Astrocyte (in vitro differentiated cells and primary cell): ENCODE measurements at regions not wholly inside any gene's neighbourhood (a gene's known extent, or its start where the extent isn't known, plus 50 kb on each side); places are given as distances from the start of the nearest gene placed in this dataset.

Experiments
- DNase-seq: peaks from one replicate; pipeline ENCODE4 v3.0.0-alpha.2; 2010; ENCODE audit warnings: low read depth
- FAIRE-seq: peaks from 2 replicates; lab custom pipeline; 2011; peaks lifted over from hg19 to GRCh38; lab: Jason Lieb, UNC
- H2AFZ ChIP-seq: 2 replicates; pipeline ENCODE4 v1.6.0; 2012; ENCODE audit warnings: low read depth, low read length, inconsistent platforms
- H3K27ac ChIP-seq: 2 replicates; pipeline ENCODE4 v1.5.1; 2011; ENCODE audit warnings: low read depth, low read length, inconsistent platforms
- H3K27me3 ChIP-seq: 2 replicates; pipeline ENCODE4 v1.6.0; 2011; ENCODE audit warnings: low read length, inconsistent platforms; ENCODE audit not compliant: insufficient read depth
- H3K36me3 ChIP-seq: 2 replicates; pipeline ENCODE4 v1.5.1; 2011; ENCODE audit warnings: low read length, inconsistent platforms; ENCODE audit not compliant: insufficient read depth
- H3K4me1 ChIP-seq: 2 replicates; pipeline ENCODE4 v1.5.1; 2011; ENCODE audit warnings: low read length, inconsistent platforms; ENCODE audit not compliant: insufficient read depth
- H3K4me2 ChIP-seq: 2 replicates; pipeline ENCODE4 v1.6.0; 2012; ENCODE audit warnings: low read length, inconsistent platforms
- H3K4me3 ChIP-seq: 2 replicates; pipeline ENCODE4 v1.5.1; 2011; ENCODE audit warnings: low read depth, mild to moderate bottlenecking, low read length, inconsistent platforms; ENCODE audit not compliant: insufficient read depth
- H3K79me2 ChIP-seq: 2 replicates; pipeline ENCODE4 v1.6.0; 2012; ENCODE audit warnings: mild to moderate bottlenecking, low read length, inconsistent platforms; ENCODE audit not compliant: insufficient read depth
- H3K9ac ChIP-seq: 2 replicates; pipeline ENCODE4 v1.6.0; 2012; ENCODE audit warnings: mild to moderate bottlenecking, low read length, inconsistent platforms
- H3K9me3 ChIP-seq: 2 replicates; pipeline ENCODE4 v1.5.1; 2012; ENCODE audit warnings: low read depth, mild to moderate bottlenecking, low read length, inconsistent platforms; ENCODE audit not compliant: insufficient read depth
- H4K20me1 ChIP-seq: 2 replicates; pipeline ENCODE4 v1.6.0; 2012; ENCODE audit warnings: low read length, inconsistent platforms; ENCODE audit not compliant: insufficient read depth
- H3K27ac Mint-ChIP-seq: one replicate; pipeline ENCODE4 v1.8.0; 2021; ENCODE audit warnings: mild to moderate bottlenecking, mixed read lengths; ENCODE audit not compliant: unreplicated experiment
- H3K27me3 Mint-ChIP-seq: one replicate; pipeline ENCODE4 v1.8.0; 2021; ENCODE audit warnings: low read depth, mixed read lengths; ENCODE audit not compliant: unreplicated experiment
- H3K36me3 Mint-ChIP-seq: one replicate; pipeline ENCODE4 v1.8.0; 2021; ENCODE audit warnings: low read depth, mixed read lengths; ENCODE audit not compliant: unreplicated experiment
- H3K4me1 Mint-ChIP-seq: one replicate; pipeline ENCODE4 v1.8.0; 2021; ENCODE audit warnings: low read depth, mixed read lengths; ENCODE audit not compliant: unreplicated experiment
- H3K4me3 Mint-ChIP-seq: one replicate; pipeline ENCODE4 v1.8.0; 2021; ENCODE audit warnings: mild to moderate bottlenecking, moderate library complexity, mixed read lengths; ENCODE audit not compliant: unreplicated experiment
- H3K9me3 Mint-ChIP-seq: one replicate; pipeline ENCODE4 v1.8.0; 2021; ENCODE audit warnings: mild to moderate bottlenecking, mixed read lengths; ENCODE audit not compliant: unreplicated experiment
- CTCF ChIP-seq: IDR thresholded peaks from 2 replicates; pipeline ENCODE4 v1.5.1; 2011; ENCODE audit warnings: low read depth, mild to moderate bottlenecking, inconsistent platforms, low read length, moderate library complexity; ENCODE audit not compliant: insufficient read depth
- EZH2 ChIP-seq: IDR thresholded peaks from 2 replicates; pipeline ENCODE4 v1.6.1; 2012; ENCODE audit warnings: mild to moderate bottlenecking, low read length, inconsistent platforms; ENCODE audit not compliant: insufficient read depth

GRCh38 chr12:45549337-45549902, 180.1 kb upstream of the ARID2 start:
- H3K27ac ChIP-seq, result no peak overlapping the region
- Mint-ChIP-seq H3K9me3 (peaks cover 5% of the 10 kb centered on the region), H3K27me3 (peaks cover 8% of the 10 kb centered on the region), H3K4me1 (no peaks in the 10 kb centered on the region), H3K36me3 (no peaks in the 10 kb centered on the region), H3K27ac (no peak overlapping the region), H3K4me3 (no peak overlapping the region)
- no peaks in the 10 kb centered on the region for H3K79me2 ChIP-seq
- H4K20me1 ChIP-seq, result no peaks in the 10 kb centered on the region
- no peak for DNase-seq
- no peaks in the 10 kb centered on the region for H3K9me3 ChIP-seq
- TF ChIP-seq EZH2, result no peak
- no peak for TF ChIP-seq CTCF
- no peak for FAIRE-seq
- no peak overlapping the region for H2AFZ ChIP-seq
- H3K4me2 ChIP-seq, result no peak overlapping the region
- no peak overlapping the region for H3K4me3 ChIP-seq
- H3K27me3 ChIP-seq, result no peaks in the 10 kb centered on the region
- no peak overlapping the region for H3K9ac ChIP-seq
- H3K36me3 ChIP-seq, result no peaks in the 10 kb centered on the region
- H3K4me1 ChIP-seq, result no peaks in the 10 kb centered on the region

- Mint-ChIP-seq H3K36me3 (no peaks in the 10 kb centered on the region), H3K27me3 (peaks cover 4% of the 10 kb centered on the region), H3K4me3 (no peak overlapping the region), H3K4me1 (no peaks in the 10 kb centered on the region), H3K9me3 (no peaks in the 10 kb centered on the region), H3K27ac (no peak overlapping the region)
- Histone ChIP-seq H3K27ac (no peak overlapping the region), H3K4me3 (no peak overlapping the region), H4K20me1 (no peaks in the 10 kb centered on the region), H3K4me2 (no peak overlapping the region), H3K9me3 (no peaks in the 10 kb centered on the region), H3K9ac (no peak overlapping the region), H3K36me3 (no peaks in the 10 kb centered on the region), H3K4me1 (no peaks in the 10 kb centered on the region), H3K27me3 (no peaks in the 10 kb centered on the region), H3K79me2 (no peaks in the 10 kb centered on the region), H2AFZ (no peak overlapping the region)
- DNase-seq (peak; percentile 20), FAIRE-seq (no peak)
- TF ChIP-seq CTCF, result no peak
- no peak for TF ChIP-seq EZH2
Observed at GRCh38 chr12:45553204-45553603, 176.3 kb upstream of the ARID2 start.

- TF ChIP-seq EZH2, result no peak
- TF ChIP-seq CTCF, result no peak
- H3K4me1 Mint-ChIP-seq, result no peaks in the 10 kb centered on the region
Observed at GRCh38 chr12:45557016-45557415, 172.5 kb upstream of the ARID2 start.

More at GRCh38 chr12:45557016-45557415, 172.5 kb upstream of the ARID2 start:
- no peaks in the 10 kb centered on the region for H3K27me3 ChIP-seq
- Mint-ChIP-seq H3K27ac (no peak overlapping the region), H3K27me3 (peaks cover 4% of the 10 kb centered on the region), H3K9me3 (no peaks in the 10 kb centered on the region), H3K4me3 (no peak overlapping the region), H3K36me3 (no peaks in the 10 kb centered on the region)
- DNase-seq (no peak), FAIRE-seq (no peak)
- H3K4me2 ChIP-seq, result no peak overlapping the region
- no peak overlapping the region for H3K27ac ChIP-seq
- H3K9me3 ChIP-seq, result no peaks in the 10 kb centered on the region
- no peaks in the 10 kb centered on the region for H3K4me1 ChIP-seq
- H3K4me3 ChIP-seq, result no peak overlapping the region
- no peak overlapping the region for H2AFZ ChIP-seq
- no peaks in the 10 kb centered on the region for H4K20me1 ChIP-seq
- no peak overlapping the region for H3K9ac ChIP-seq
- no peaks in the 10 kb centered on the region for H3K79me2 ChIP-seq
- no peaks in the 10 kb centered on the region for H3K36me3 ChIP-seq
